ENCODE measurements at regions not wholly inside any gene's neighbourhood (a gene's known extent, or its start where the extent isn't known, plus 50 kb on each side); places are given as distances from the start of the nearest gene placed in this dataset.

DNA sequence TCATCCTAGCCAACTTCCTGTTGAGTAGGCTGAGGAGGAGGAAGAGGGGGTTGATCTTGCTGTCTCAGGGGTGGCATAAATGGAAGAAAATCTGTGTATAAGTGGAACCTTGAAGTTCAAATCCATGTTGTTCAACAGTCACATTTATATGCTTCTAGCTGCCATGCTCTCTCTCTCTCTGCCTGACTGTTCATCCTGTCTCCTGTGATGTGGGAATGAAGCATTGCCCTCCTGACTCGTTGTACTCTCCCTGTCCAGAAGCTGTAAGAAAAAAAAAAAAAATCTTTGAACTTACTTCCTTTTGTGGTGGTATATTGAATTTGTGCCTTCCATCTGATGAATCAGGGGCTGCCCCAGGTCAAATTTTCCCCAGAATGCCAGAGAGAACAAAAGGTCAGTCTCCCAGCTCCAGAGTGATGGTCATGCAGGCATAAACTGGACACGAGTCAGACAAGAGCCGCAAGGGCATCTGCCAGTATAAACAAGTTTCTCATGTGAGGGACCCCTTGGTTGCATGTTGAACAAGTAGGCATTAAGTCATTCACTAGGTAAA, 257.0 kb downstream of the IDS start:
- TF ChIP-seq, protein P1, sequence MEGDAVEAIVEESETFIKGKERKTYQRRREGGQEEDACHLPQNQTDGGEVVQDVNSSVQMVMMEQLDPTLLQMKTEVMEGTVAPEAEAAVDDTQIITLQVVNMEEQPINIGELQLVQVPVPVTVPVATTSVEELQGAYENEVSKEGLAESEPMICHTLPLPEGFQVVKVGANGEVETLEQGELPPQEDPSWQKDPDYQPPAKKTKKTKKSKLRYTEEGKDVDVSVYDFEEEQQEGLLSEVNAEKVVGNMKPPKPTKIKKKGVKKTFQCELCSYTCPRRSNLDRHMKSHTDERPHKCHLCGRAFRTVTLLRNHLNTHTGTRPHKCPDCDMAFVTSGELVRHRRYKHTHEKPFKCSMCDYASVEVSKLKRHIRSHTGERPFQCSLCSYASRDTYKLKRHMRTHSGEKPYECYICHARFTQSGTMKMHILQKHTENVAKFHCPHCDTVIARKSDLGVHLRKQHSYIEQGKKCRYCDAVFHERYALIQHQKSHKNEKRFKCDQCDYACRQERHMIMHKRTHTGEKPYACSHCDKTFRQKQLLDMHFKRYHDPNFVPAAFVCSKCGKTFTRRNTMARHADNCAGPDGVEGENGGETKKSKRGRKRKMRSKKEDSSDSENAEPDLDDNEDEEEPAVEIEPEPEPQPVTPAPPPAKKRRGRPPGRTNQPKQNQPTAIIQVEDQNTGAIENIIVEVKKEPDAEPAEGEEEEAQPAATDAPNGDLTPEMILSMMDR (IDR thresholded peaks at IDR 0.05 in 4 of 5, conservative IDR thresholded peaks at IDR 0.05 in 1 of 5) = no peak
- TF ChIP-seq POLR2A (IDR thresholded peaks at IDR 0.05) = no peak

Measured in gastrocnemius medialis (tissue), 4 donors.